HL-60 (cell line): ENCODE measurements at regions not wholly inside any gene's neighbourhood (a gene's known extent, or its start where the extent isn't known, plus 50 kb on each side); places are given as distances from the start of the nearest gene placed in this dataset.

Experiments
- POLR2AphosphoS5 ChIP-seq: IDR thresholded peaks from 2 replicates; pipeline ENCODE4 v1.6.1; 2012; ENCODE audit warnings: low read depth
- TF ChIP-seq, protein P1 (sequence below): IDR thresholded peaks from one replicate; pipeline ENCODE4 v1.5.1; 2011; ENCODE audit warnings: low read length, control low read depth, inconsistent platforms; ENCODE audit not compliant: insufficient read depth

DNA sequence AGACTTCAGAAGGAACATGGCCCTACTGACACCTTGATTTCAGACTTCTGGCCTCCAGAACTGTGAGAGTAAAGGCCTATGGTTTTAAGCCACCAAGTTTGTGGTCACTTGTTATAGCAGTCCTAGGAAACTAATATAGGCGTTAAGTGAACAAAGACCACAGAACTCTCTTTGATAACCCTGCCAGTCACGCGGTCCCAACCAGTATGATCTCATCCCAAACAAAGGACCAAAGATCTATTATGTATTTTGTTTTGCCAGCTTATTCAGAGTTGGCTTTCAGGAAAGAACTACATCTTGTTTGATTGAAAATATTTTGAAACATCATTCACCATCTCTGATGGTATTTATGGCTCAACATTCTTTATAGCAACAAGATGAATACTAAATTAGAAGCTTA lies 294.4 kb upstream of the SLCO3A1 start:
- TF ChIP-seq, protein P1, sequence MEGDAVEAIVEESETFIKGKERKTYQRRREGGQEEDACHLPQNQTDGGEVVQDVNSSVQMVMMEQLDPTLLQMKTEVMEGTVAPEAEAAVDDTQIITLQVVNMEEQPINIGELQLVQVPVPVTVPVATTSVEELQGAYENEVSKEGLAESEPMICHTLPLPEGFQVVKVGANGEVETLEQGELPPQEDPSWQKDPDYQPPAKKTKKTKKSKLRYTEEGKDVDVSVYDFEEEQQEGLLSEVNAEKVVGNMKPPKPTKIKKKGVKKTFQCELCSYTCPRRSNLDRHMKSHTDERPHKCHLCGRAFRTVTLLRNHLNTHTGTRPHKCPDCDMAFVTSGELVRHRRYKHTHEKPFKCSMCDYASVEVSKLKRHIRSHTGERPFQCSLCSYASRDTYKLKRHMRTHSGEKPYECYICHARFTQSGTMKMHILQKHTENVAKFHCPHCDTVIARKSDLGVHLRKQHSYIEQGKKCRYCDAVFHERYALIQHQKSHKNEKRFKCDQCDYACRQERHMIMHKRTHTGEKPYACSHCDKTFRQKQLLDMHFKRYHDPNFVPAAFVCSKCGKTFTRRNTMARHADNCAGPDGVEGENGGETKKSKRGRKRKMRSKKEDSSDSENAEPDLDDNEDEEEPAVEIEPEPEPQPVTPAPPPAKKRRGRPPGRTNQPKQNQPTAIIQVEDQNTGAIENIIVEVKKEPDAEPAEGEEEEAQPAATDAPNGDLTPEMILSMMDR = no peak
- TF ChIP-seq POLR2AphosphoS5 = no peak
